Gastroesophageal sphincter (tissue), 4 donors: ENCODE measurements at regions not wholly inside any gene's neighbourhood (a gene's known extent, or its start where the extent isn't known, plus 50 kb on each side); places are given as distances from the start of the nearest gene placed in this dataset.

Experiments
- ATAC-seq: fragments of 150-250 bp; one replicate; pipeline ENCODE4 v1.9.1; 2016; ENCODE audit warnings: mild to moderate bottlenecking, moderate library complexity
- H3K27ac ChIP-seq, 4 donors: fragments of 200-600 bp; sonication (generic) in 3 of 4; 1 replicate in 3 of 4; 2 replicates in 1 of 4; pipeline ENCODE4 v1.5.1; 2016 to 2019
- H3K27me3 ChIP-seq: fragments of 200-600 bp; sonication (generic); one replicate; pipeline ENCODE4 v1.5.1; 2019
- H3K36me3 ChIP-seq, 2 donors: fragments of 200-600 bp; sonication (generic); one replicate each; pipeline ENCODE4 v1.5.1; 2019; ENCODE audit warnings: control low read depth in 1 of 2
- H3K4me1 ChIP-seq, 3 donors: fragments of 200-600 bp; sonication (generic); 1 replicate in 2 of 3; 2 replicates in 1 of 3; pipeline ENCODE4 v1.5.1; 2016 to 2019; ENCODE audit warnings: control low read depth in 2 of 3
- H3K4me3 ChIP-seq, 2 donors: fragments of 200-600 bp; sonication (generic); one replicate each; pipeline ENCODE4 v1.5.1; 2019; ENCODE audit warnings: mild to moderate bottlenecking in 1 of 2, moderate library complexity in 1 of 2
- H3K9me3 ChIP-seq, 3 donors: fragments of 200-600 bp; sonication (generic); one replicate each; pipeline ENCODE4 v1.5.1; 2017 to 2019; ENCODE audit warnings: control low read depth in 2 of 3
- EP300 ChIP-seq: sonication (generic); formaldehyde crosslinking; IDR thresholded peaks from one replicate; pipeline ENCODE4 v1.6.1; 2017; ENCODE audit warnings: antibody characterized with exemption, mild to moderate bottlenecking
- POLR2A ChIP-seq, 2 donors: fragments of 450-650 bp; IDR thresholded peaks; one replicate each; pipeline ENCODE4 v1.6.1; 2017; ENCODE audit warnings: antibody characterized with exemption in 2 of 2, mild to moderate bottlenecking in 2 of 2, moderate library complexity in 1 of 2
- POLR2AphosphoS5 ChIP-seq: sonication (generic); formaldehyde crosslinking; IDR thresholded peaks from one replicate; pipeline ENCODE4 v1.6.1; 2017; ENCODE audit warnings: antibody characterized with exemption
- WGBS, 2 donors: methylation state at CpG; one replicate each; pipeline ENCODE4 v1.1.5; 2018; ENCODE audit warnings: low coverage in 1 of 2; 5-methylcytosine and 5-hydroxymethylcytosine counted together
- TF ChIP-seq, protein P1 (sequence below), 4 experiments: fragments of 200-600 bp in 2 of 4; fragments of 450-650 bp in 2 of 4; sonication (generic) in 1 of 4; IDR thresholded peaks; one replicate each; pipeline ENCODE4 v1.5.1; 2017 to 2019; ENCODE audit warnings: antibody characterized with exemption in 4 of 4, mild to moderate bottlenecking in 2 of 4, moderate library complexity in 2 of 4

DNA sequence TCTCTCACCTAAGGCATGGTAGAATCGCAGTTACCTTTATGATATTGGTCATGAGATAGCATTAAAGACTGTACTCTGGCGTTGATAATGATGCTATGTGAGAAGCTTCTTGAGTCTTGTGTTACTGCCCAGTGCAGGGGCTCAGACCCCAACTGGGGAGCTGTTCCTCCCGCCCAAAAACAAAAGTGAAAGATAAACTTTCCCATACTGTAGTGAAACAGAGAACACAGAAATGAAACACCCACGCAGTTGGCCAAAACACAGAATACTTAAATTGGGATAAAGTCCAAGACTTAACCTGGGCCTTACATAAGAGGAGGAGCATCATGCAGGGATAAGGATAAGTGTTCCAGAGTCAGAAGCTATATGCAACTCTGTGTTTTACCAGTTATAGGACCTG, 130.6 kb downstream of the HHIPL2 start:
- Histone ChIP-seq H3K27ac (no peak overlapping the region), H3K4me1 (no peaks in the 10 kb centered on the region), H3K4me3 (no peak overlapping the region), H3K9me3 (no peaks in the 10 kb centered on the region), H3K27me3 (no peaks in the 10 kb centered on the region), H3K36me3 (no peaks in the 10 kb centered on the region)
- 63 to 70% methylated on average over 1 to 4 of the region's 4 CpGs for WGBS, 2 donors
- no peak for ATAC-seq
- TF ChIP-seq EP300 (no peak), POLR2A (IDR thresholded peaks at IDR 0.05) (no peak), POLR2AphosphoS5 (no peak)
- TF ChIP-seq, protein P1, sequence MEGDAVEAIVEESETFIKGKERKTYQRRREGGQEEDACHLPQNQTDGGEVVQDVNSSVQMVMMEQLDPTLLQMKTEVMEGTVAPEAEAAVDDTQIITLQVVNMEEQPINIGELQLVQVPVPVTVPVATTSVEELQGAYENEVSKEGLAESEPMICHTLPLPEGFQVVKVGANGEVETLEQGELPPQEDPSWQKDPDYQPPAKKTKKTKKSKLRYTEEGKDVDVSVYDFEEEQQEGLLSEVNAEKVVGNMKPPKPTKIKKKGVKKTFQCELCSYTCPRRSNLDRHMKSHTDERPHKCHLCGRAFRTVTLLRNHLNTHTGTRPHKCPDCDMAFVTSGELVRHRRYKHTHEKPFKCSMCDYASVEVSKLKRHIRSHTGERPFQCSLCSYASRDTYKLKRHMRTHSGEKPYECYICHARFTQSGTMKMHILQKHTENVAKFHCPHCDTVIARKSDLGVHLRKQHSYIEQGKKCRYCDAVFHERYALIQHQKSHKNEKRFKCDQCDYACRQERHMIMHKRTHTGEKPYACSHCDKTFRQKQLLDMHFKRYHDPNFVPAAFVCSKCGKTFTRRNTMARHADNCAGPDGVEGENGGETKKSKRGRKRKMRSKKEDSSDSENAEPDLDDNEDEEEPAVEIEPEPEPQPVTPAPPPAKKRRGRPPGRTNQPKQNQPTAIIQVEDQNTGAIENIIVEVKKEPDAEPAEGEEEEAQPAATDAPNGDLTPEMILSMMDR (IDR thresholded peaks at IDR 0.05), result no peak

DNA sequence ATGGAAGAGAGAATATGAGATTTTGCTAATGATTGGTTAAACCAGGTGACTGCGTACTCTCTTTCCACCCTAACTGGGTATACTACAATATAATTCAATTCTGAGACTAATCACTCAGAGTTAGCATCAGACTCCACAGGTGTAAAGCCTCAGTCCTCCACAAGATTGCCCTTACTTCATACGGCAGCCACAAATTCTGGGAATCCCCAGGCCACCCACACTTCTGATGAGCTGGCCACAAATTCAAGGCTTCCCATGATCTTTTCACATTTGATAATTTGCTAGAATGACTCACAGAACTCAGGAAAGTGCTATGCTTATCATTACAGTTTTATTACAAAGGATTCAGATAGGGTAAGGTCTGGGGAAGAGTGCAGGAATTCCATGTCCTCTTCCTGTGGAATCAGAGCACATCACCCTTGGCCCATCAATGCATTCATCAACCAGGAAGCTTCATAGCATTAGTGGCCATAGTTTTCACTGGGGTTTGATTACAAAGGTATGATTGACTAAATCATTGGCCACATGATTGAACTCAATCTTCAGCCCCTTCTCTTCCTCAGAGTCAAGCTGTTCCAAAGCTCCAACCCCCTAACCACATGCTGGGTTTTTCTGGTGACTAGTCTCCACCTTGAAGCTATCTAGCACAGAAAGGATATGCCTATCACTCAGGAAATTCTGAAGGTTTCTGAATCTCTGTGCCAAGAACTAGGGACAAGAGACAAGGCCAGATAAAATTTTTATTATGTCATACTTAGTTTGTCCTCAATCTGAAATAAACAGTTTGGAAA, 131.7 kb downstream of the HHIPL2 start:
- H3K36me3 ChIP-seq, result no peaks in the 10 kb centered on the region
- H3K9me3 ChIP-seq, result no peaks in the 10 kb centered on the region
- no peak overlapping the region for H3K4me3 ChIP-seq
- no peaks in the 10 kb centered on the region for H3K4me1 ChIP-seq
- H3K27ac ChIP-seq, result no peak overlapping the region
- 76% methylated on average over 2 of the region's 2 CpGs; no CpG with 5 or more reads in 1 of the 2 donors for WGBS, 2 donors
- no peak for TF ChIP-seq POLR2A (IDR thresholded peaks at IDR 0.05)
- TF ChIP-seq, protein P1 (IDR thresholded peaks at IDR 0.05), result no peak
- no peak for TF ChIP-seq EP300
- TF ChIP-seq POLR2AphosphoS5, result no peak
- ATAC-seq, result no peak
- no peaks in the 10 kb centered on the region for H3K27me3 ChIP-seq

DNA sequence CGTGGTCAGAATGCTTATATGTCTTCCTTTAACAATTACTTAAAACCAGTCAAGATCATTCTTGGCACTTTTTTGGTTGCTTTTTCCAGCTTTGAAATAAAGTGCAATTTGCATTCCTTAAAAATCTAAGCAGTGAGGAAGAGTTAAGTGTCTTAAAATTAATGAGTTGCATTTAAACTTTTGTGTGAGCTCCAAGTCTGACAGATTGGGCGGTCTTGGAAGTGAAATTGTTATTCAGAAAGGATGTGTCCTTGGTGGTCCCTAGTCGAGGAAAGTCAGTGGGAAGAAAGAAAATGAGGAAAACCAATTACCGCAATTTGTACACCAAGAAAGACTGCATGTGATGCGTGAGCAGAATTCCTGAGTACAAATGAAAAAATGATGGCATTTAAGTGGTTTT, 132.5 kb downstream of the HHIPL2 start:
- ATAC-seq, result no peak
- TF ChIP-seq EP300 (no peak), POLR2AphosphoS5 (no peak), POLR2A (IDR thresholded peaks at IDR 0.05) (no peak)
- TF ChIP-seq, protein P1 (IDR thresholded peaks at IDR 0.05), result no peak
- Histone ChIP-seq H3K9me3 (no peaks in the 10 kb centered on the region), H3K4me3 (no peak overlapping the region), H3K36me3 (no peaks in the 10 kb centered on the region), H3K4me1 (no peaks in the 10 kb centered on the region), H3K27me3 (no peaks in the 10 kb centered on the region), H3K27ac (no peak overlapping the region)
- 71 to 73% methylated on average over 5 of the region's 5 CpGs for WGBS, 2 donors

DNA sequence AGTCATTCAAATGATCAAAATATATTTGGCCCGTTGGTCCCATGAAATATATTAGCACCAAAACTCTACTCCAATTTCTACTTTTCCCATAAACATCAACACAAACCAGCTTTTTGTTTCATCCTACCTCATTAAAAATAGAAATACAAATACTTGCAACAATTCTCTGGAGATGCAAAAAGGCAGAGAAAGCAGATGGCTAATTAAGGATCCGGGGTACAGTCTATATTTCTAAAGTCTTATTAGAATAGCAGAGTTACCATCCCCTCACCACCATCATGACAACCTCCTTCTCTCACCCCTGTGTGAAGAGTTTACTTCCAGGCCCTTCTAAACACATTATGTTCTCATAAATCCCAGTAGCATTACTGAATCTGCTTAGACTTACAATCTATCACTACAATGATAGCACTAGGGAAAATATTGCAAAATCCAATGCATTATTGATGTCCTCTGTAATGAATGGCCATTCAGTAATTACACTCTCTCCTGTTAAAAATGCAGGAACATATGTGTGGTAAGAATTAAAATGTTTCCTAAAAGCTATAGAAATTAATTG, 133.8 kb downstream of the HHIPL2 start:
- Histone ChIP-seq H3K4me3 (no peak overlapping the region), H3K9me3 (peaks cover 0 to 2% (median 0%) of the 10 kb centered on the region in 3 donors), H3K27ac (no peak overlapping the region), H3K4me1 (no peaks in the 10 kb centered on the region), H3K36me3 (no peaks in the 10 kb centered on the region), H3K27me3 (no peaks in the 10 kb centered on the region)
- TF ChIP-seq POLR2A (IDR thresholded peaks at IDR 0.05) (no peak), EP300 (no peak), POLR2AphosphoS5 (no peak)
- TF ChIP-seq, protein P1 (IDR thresholded peaks at IDR 0.05), result no peak
- 75 to 79% methylated on average over 1 to 2 of the region's 2 CpGs for WGBS, 2 donors
- no peak for ATAC-seq

DNA sequence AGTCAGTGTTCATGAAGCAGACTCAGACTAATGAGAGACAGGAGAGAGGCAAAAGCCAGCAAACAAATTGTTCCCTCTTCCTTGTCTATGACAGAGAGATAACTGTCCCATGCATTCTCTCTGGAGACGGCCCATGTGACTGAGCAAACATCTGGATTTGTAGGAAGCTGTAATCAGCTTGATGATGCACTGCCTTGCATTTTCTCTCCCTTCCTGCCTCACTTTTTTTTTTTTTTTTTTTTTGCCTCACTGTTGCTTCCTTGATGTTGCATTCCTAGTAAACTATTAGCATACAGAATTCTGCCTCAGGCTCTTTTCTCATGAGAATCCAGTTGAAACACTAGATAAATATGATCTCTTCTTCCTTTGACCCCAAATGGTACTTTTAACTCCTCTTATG, 134.5 kb downstream of the HHIPL2 start:
- 55 to 100% methylated on average over 1 of the region's 1 CpG for WGBS, 2 donors
- H3K27ac ChIP-seq, result no peak overlapping the region
- H3K4me3 ChIP-seq, result no peak overlapping the region
- no peaks in the 10 kb centered on the region for H3K27me3 ChIP-seq
- peaks cover 0 to 5% (median 0%) of the 10 kb centered on the region in 3 donors for H3K9me3 ChIP-seq
- no peak for TF ChIP-seq EP300
- TF ChIP-seq, protein P1 (IDR thresholded peaks at IDR 0.05), result no peak
- no peak for TF ChIP-seq POLR2AphosphoS5
- TF ChIP-seq POLR2A (IDR thresholded peaks at IDR 0.05), result no peak
- H3K36me3 ChIP-seq, result no peaks in the 10 kb centered on the region
- ATAC-seq, result no peak
- no peaks in the 10 kb centered on the region for H3K4me1 ChIP-seq
